NCI-H1105 (cell line): ENCODE measurements at regions not wholly inside any gene's neighbourhood (a gene's known extent, or its start where the extent isn't known, plus 50 kb on each side); places are given as distances from the start of the nearest gene placed in this dataset.
A peak's percentile ranks its signal among the peaks of the same experiment; 100 is the strongest.

ENCODE experiments used
- DNase-seq: peaks from one replicate; lab custom pipeline; 2025; lab: John Stamatoyannopoulos, UW

- DNase-seq = no peak
Measured at GRCh38 chr1:208419746-208420420, 175.7 kb upstream of the PLXNA2 start.

GRCh38 chr1:208420696-208421095, 176.5 kb upstream of the PLXNA2 start:
- DNase-seq = no peak

- DNase-seq = no peak
Measured at GRCh38 chr1:208421486-208421885, 177.3 kb upstream of the PLXNA2 start.

GRCh38 chr1:208423526-208423925, 179.3 kb upstream of the PLXNA2 start:
- DNase-seq = no peak

GRCh38 chr1:208425096-208425495, 180.9 kb upstream of the PLXNA2 start:
- DNase-seq = no peak

- no peak for DNase-seq
Measured at GRCh38 chr1:208430220-208430619, 186.0 kb upstream of the PLXNA2 start.

- DNase-seq = no peak
Measured at GRCh38 chr1:208431721-208432120, 187.5 kb upstream of the PLXNA2 start.

GRCh38 chr1:208432346-208432745, 188.2 kb upstream of the PLXNA2 start:
- no peak for DNase-seq

- DNase-seq = no peak
Measured at GRCh38 chr1:208433086-208433485, 188.9 kb upstream of the PLXNA2 start.

- DNase-seq = no peak
Measured at GRCh38 chr1:208433971-208434370, 189.8 kb upstream of the PLXNA2 start.

GRCh38 chr1:208437401-208437800, 193.2 kb upstream of the PLXNA2 start:
- DNase-seq = no peak

GRCh38 chr1:208438112-208438699, 194.0 kb upstream of the PLXNA2 start:
- no peak for DNase-seq

- DNase-seq = no peak
Measured at GRCh38 chr1:208445758-208446203, 201.6 kb upstream of the PLXNA2 start.

GRCh38 chr1:208446271-208446691, 202.1 kb upstream of the PLXNA2 start:
- no peak for DNase-seq

GRCh38 chr1:208448425-208448824, 204.2 kb upstream of the PLXNA2 start:
- DNase-seq = no peak

- DNase-seq = peak; percentile 88
Measured at GRCh38 chr1:208449951-208450350, 205.8 kb upstream of the PLXNA2 start.

- DNase-seq = peak; percentile 1
Measured at GRCh38 chr1:208450958-208451357, 206.8 kb upstream of the PLXNA2 start.

- DNase-seq = no peak
Measured at GRCh38 chr1:208455821-208456220, 211.6 kb upstream of the PLXNA2 start.

- no peak for DNase-seq
Measured at GRCh38 chr1:208456487-208456886, 212.3 kb upstream of the PLXNA2 start.

GRCh38 chr1:208460823-208461222, 216.6 kb upstream of the PLXNA2 start:
- DNase-seq = no peak

- no peak for DNase-seq
Measured at GRCh38 chr1:208461680-208462079, 217.5 kb upstream of the PLXNA2 start.

GRCh38 chr1:208462761-208463160, 218.6 kb upstream of the PLXNA2 start:
- DNase-seq = no peak

- DNase-seq = no peak
Measured at GRCh38 chr1:208465266-208465665, 221.1 kb upstream of the PLXNA2 start.
